K562 (cell line): ENCODE measurements at regions not wholly inside any gene's neighbourhood (a gene's known extent, or its start where the extent isn't known, plus 50 kb on each side); places are given as distances from the start of the nearest gene placed in this dataset.

Source experiments
- ATAC-seq: fragments of 200-7000 bp; cut with Tn5 transposase; 3 replicates; pipeline ENCODE4 v1.9.1; 2020; ENCODE audit warnings: moderate library complexity
- BruUV-seq: library from RNA; stranded (reverse); fragments of 400-500 nt; replicated peaks from 2 replicates; lab custom pipeline; 2021; lab: Mats Ljungman, UMichigan
- CTCF ChIA-PET: fragments of 300-600 bp; formaldehyde crosslinking; extraction: SDS; loops from one replicate; lab custom pipeline; 2021; ENCODE audit warnings: low intra/inter-chr PET ratio; lab: Yijun Ruan, JAX
- POLR2A ChIA-PET: fragments of 300-600, 350-650 bp; sonication (Branson Sonifier 250); formaldehyde crosslinking; extraction: SDS; loops from one replicate; lab custom pipeline; 2021; ENCODE audit warnings: antibody characterized with exemption, inconsistent platforms; lab: Yijun Ruan, JAX
- DNase-seq, 4 experiments: peaks; one replicate each; pipeline versions ENCODE4 v3.0.0 to v3.0.0-alpha.2; 2011 to 2018; ENCODE audit warnings: low spot score in 3 of 4, mixed read lengths in 3 of 4; ENCODE audit errors: extremely low read depth in 1 of 4
- FAIRE-seq: peaks from 2 replicates; lab custom pipeline; 2011; peaks lifted over from hg19 to GRCh38; lab: Jason Lieb, UNC
- H2AFZ ChIP-seq: 2 replicates; pipeline ENCODE4 v1.6.0; 2011; ENCODE audit warnings: low read depth, low read length, control low read depth, inconsistent platforms
- H3K27ac ChIP-seq: fragments of 200-600 bp; 3 replicates; pipeline ENCODE4 v1.8.0; 2011; ENCODE audit warnings: low read depth, mild to moderate bottlenecking, control low read depth, inconsistent platforms, low read length, moderate library complexity, mixed read lengths; ENCODE audit errors: extremely low read depth
- H3K27me3 ChIP-seq, 2 experiments: fragments of 300-600 bp in 1 of 2; 2 replicates in 1 of 2; 3 replicates in 1 of 2; pipeline versions ENCODE4 v1.6.0 to v1.8.0; 2011; ENCODE audit warnings: inconsistent platforms in 2 of 2, low read length in 2 of 2, mild to moderate bottlenecking in 1 of 2, mixed read lengths in 1 of 2, moderate library complexity in 1 of 2; ENCODE audit not compliant: control insufficient read depth in 2 of 2, insufficient read depth in 2 of 2
- H3K36me3 ChIP-seq: fragments of 300-600 bp; 3 replicates; pipeline ENCODE4 v1.8.0; 2011; ENCODE audit warnings: mild to moderate bottlenecking, low read length, inconsistent platforms; ENCODE audit not compliant: control insufficient read depth, insufficient read depth
- H3K4me1 ChIP-seq, 2 experiments: fragments of 200-600 bp in 1 of 2; replicated peaks in 1 of 2; 2 replicates in 1 of 2; 3 replicates in 1 of 2; pipeline versions ENCODE4 v1.5.1 to v1.8.0; 2011; ENCODE audit warnings: inconsistent platforms in 2 of 2, low read length in 2 of 2, mild to moderate bottlenecking in 1 of 2, mixed read lengths in 1 of 2, moderate library complexity in 1 of 2; ENCODE audit not compliant: control insufficient read depth in 2 of 2, insufficient read depth in 2 of 2
- H3K4me2 ChIP-seq: 2 replicates; pipeline ENCODE4 v1.6.1; 2011; ENCODE audit warnings: low read length, control low read depth, inconsistent platforms, mixed read lengths; ENCODE audit not compliant: insufficient read depth
- H3K4me3 ChIP-seq: fragments of 200-600 bp; sonication (generic), shearing (Covaris generic); 2 replicates; pipeline ENCODE4 v1.5.1; 2016; ENCODE audit warnings: control low read depth, inconsistent platforms
- H3K79me2 ChIP-seq: fragments of 200-600 bp; 3 replicates; pipeline ENCODE4 v1.8.0; 2011; ENCODE audit warnings: low read length, inconsistent platforms; ENCODE audit not compliant: control insufficient read depth, insufficient read depth
- H3K9ac ChIP-seq, 2 experiments: 2 replicates each; pipeline versions ENCODE4 v1.6.0 to v1.6.1; 2011; ENCODE audit warnings: low read depth in 2 of 2, low read length in 2 of 2, control low read depth in 1 of 2, inconsistent platforms in 1 of 2, mild to moderate bottlenecking in 1 of 2, mixed read lengths in 1 of 2; ENCODE audit not compliant: insufficient read depth in 1 of 2
- H3K9me1 ChIP-seq: one replicate; pipeline ENCODE4 v1.6.0; 2011; ENCODE audit warnings: inconsistent platforms, mild to moderate bottlenecking, low read length, moderate library complexity; ENCODE audit not compliant: control insufficient read depth, insufficient read depth
- H3K9me3 ChIP-seq: replicated peaks from 2 replicates; pipeline ENCODE4 v1.5.1; 2011; ENCODE audit warnings: low read depth, low read length, inconsistent platforms; ENCODE audit not compliant: control insufficient read depth, insufficient read depth
- H4K20me1 ChIP-seq: replicated peaks from 2 replicates; pipeline ENCODE4 v1.6.1; 2011; ENCODE audit warnings: low read length, inconsistent platforms, mixed read lengths; ENCODE audit not compliant: control insufficient read depth, insufficient read depth
- ARID1B ChIP-seq: fragments of 450-650 bp; IDR thresholded peaks from 2 replicates; pipeline ENCODE4 v1.6.1; 2016; ENCODE audit warnings: antibody characterized with exemption, mild to moderate bottlenecking, inconsistent platforms
- C11orf30 ChIP-seq: fragments of 450-650 bp; IDR thresholded peaks from 2 replicates; pipeline ENCODE4 v1.6.1; 2016; ENCODE audit warnings: low read depth, mild to moderate bottlenecking
- CBFA2T2 ChIP-seq: fragments of 450-650 bp; conservative IDR thresholded peaks from 2 replicates; pipeline ENCODE4 v1.6.1; 2017; ENCODE audit warnings: mild to moderate bottlenecking
- CBFA2T3 ChIP-seq: fragments of 450-650 bp; IDR thresholded peaks from 2 replicates; pipeline ENCODE4 v1.6.1; 2017
- EP300 ChIP-seq: IDR thresholded peaks from 2 replicates; pipeline ENCODE4 v1.6.1; 2012; ENCODE audit warnings: low read length, improper control_type of control experiment
- ERF ChIP-seq: fragments of 450-650 bp; formaldehyde crosslinking; IDR thresholded peaks from 2 replicates; pipeline ENCODE4 v1.4.0; 2020; ENCODE audit warnings: mild to moderate bottlenecking, mixed read lengths
- FOSL1 ChIP-seq: fragments of 200-800 bp; sonication (Bioruptor generic); conservative IDR thresholded peaks from 2 replicates; pipeline ENCODE4 v1.6.1; 2016; ENCODE audit warnings: missing genetic modification characterization, missing compliant biosample characterization
- HMBOX1 ChIP-seq: sonication (generic); IDR thresholded peaks from 2 replicates; pipeline ENCODE4 v1.6.1; 2016
- JUND ChIP-seq, 2 experiments: IDR thresholded peaks; 2 replicates in 1 of 2; 3 replicates in 1 of 2; pipeline ENCODE4 v1.6.1; 2011; ENCODE audit warnings: borderline replicate concordance in 2 of 2, low read depth in 2 of 2, low read length in 2 of 2, improper control_type of control experiment in 1 of 2, missing biosample characterization in 1 of 2, missing genetic modification characterization in 1 of 2, missing genetic modification reagents in 1 of 2
- KLF1 ChIP-seq: fragments of 450-650 bp; IDR thresholded peaks from 2 replicates; pipeline ENCODE4 v1.6.1; 2016; ENCODE audit warnings: missing genetic modification characterization, missing compliant biosample characterization
- MAFG ChIP-seq: fragments of 450-650 bp; conservative IDR thresholded peaks from 2 replicates; pipeline ENCODE4 v1.6.1; 2016; ENCODE audit warnings: missing genetic modification characterization, missing compliant biosample characterization
- MECOM ChIP-seq: fragments of 250-450 bp; sonication (Bioruptor Pico); IDR thresholded peaks from 2 replicates; pipeline ENCODE4 v1.8.0; 2022; ENCODE audit warnings: inconsistent platforms
- POLR2B ChIP-seq: fragments of 450-650 bp; IDR thresholded peaks from 2 replicates; pipeline ENCODE4 v1.6.1; 2018; ENCODE audit warnings: low read depth; ENCODE audit not compliant: partially characterized antibody
- RBBP5 ChIP-seq: fragments of 200-600 bp; sonication (generic); IDR thresholded peaks from 2 replicates; pipeline ENCODE4 v1.6.1; 2012; ENCODE audit warnings: borderline replicate concordance, mild to moderate bottlenecking, low read length, control low read depth, inconsistent platforms; ENCODE audit not compliant: insufficient read depth, poor library complexity, severe bottlenecking
- RCOR1 ChIP-seq, 2 experiments: IDR thresholded peaks; 2 replicates each; pipeline ENCODE4 v1.6.1; 2012; ENCODE audit warnings: low read depth in 2 of 2, low read length in 2 of 2, borderline replicate concordance in 1 of 2, improper control_type of control experiment in 1 of 2
- RFX7 ChIP-seq: fragments of 250-450 bp; sonication (Bioruptor Pico); IDR thresholded peaks from 2 replicates; pipeline ENCODE4 v1.5.1; 2021; ENCODE audit warnings: mild to moderate bottlenecking
- SOX6 ChIP-seq: fragments of 450-650 bp; IDR thresholded peaks from 2 replicates; pipeline ENCODE4 v1.6.1; 2014; ENCODE audit warnings: mild to moderate bottlenecking
- ZNF175 ChIP-seq: fragments of 200-800 bp; sonication (Bioruptor generic); IDR thresholded peaks from 2 replicates; pipeline ENCODE4 v1.6.1; 2016; ENCODE audit warnings: low read depth, mild to moderate bottlenecking, missing genetic modification characterization, missing compliant biosample characterization
- ZNF77 ChIP-seq: fragments of 250-450 bp; sonication (Bioruptor Pico); IDR thresholded peaks from 2 replicates; pipeline ENCODE4 v1.5.0; 2020
- ZSCAN32 ChIP-seq: fragments of 450-650 bp; formaldehyde crosslinking; IDR thresholded peaks from 2 replicates; pipeline ENCODE4 v1.4.0; 2020; ENCODE audit warnings: mild to moderate bottlenecking, moderate library complexity
- WGBS: fragments of 100-300 bp; shearing (Covaris generic); methylation state at CpG from one replicate; pipeline ENCODE4 v1.1.6; 2016; ENCODE audit warnings: low coverage, mixed read lengths; ENCODE audit not compliant: insufficient coverage; ENCODE audit errors: missing lambda C conversion rate; 5-methylcytosine and 5-hydroxymethylcytosine counted together
- in situ Hi-C: fragments of 300-500 bp; cut with MboI; formaldehyde crosslinking; loops from 4 replicates; pipeline ENCODE4 v1.15.0; 2018; ENCODE audit warnings: inconsistent platforms, mixed read lengths
- intact Hi-C: fragments of 100-400 bp; cut with micrococcal nuclease; formaldehyde crosslinking; loops from 2 replicates; pipeline ENCODE4 v1.14.2; 2022
- TF ChIP-seq, protein P1 (sequence below), 2 experiments: fragments of 450-650 bp in 1 of 2; sonication (generic) in 1 of 2; formaldehyde crosslinking in 1 of 2; IDR thresholded peaks in 1 of 2; conservative IDR thresholded peaks in 1 of 2; 2 replicates each; pipeline versions ENCODE4 v1.6.1 to v1.8.1; 2016 to 2023; ENCODE audit warnings: mild to moderate bottlenecking in 2 of 2, moderate library complexity in 2 of 2, inconsistent platforms in 1 of 2, missing genetic modification reagents in 1 of 2

- DNase-seq (peak in 1 of 4 experiments; percentile 49), FAIRE-seq (no peak), ATAC-seq (peak; percentile 61)
- peaks cover 3 to 4% of the 10 kb centered on the region in 2 experiments; a peak in 4 of 5 replicates for H3K4me1 ChIP-seq
- H3K79me2 ChIP-seq: no peaks in the 10 kb centered on the region
- no peaks in the 10 kb centered on the region for H3K36me3 ChIP-seq
- no peaks in the 10 kb centered on the region; a peak in 1 of 5 replicates for H3K27me3 ChIP-seq
- H3K9me3 ChIP-seq: no peaks in the 10 kb centered on the region
- ChIA-PET CTCF (no interaction called here), POLR2A (no interaction called here)
- H3K27ac ChIP-seq: no peak overlapping the region
- WGBS: 5% methylated on average over 6 of the region's 6 CpGs
- no peak overlapping the region for H3K4me3 ChIP-seq
- H2AFZ ChIP-seq: no peak overlapping the region
- H3K9ac ChIP-seq: no peak overlapping the region
- intact Hi-C loops (loop anchor here (5.0 kb wide), 1 partner anchor 478 kb away; no protein-coding TSS in a partner anchor), in situ Hi-C loops (no loop called here)
- no TSS peak for BruUV-seq
- H3K9me1 ChIP-seq: no peaks in the 10 kb centered on the region
- H3K4me2 ChIP-seq: no peak overlapping the region
- no peaks in the 10 kb centered on the region for H4K20me1 ChIP-seq
- TF ChIP-seq HMBOX1 (0 out of 2 replicates have a peak, but pooled peaks have one; percentile 23), ERF (CRISPR knock-in tag) (no peak), CBFA2T3 (peak; percentile 41), ZSCAN32 (CRISPR knock-in tag) (peak; percentile 80; the same call in 1 of the 2 replicates), ZNF175 (0 out of 2 replicates have a peak, but pooled peaks have one; percentile 65), SOX6 (0 out of 2 replicates have a peak, but pooled peaks have one; percentile 23), EP300 (0 out of 2 replicates have a peak, but pooled peaks have one; percentile 10), RFX7 (CRISPR knock-in tag) (no peak), MAFG (tag) (peak; percentile 73), KLF1 (tag) (no peak), JUND (IDR thresholded peaks at IDR 0.05; ENCODE audit: borderline replicate concordance, low read depth, low read length) (peak; percentile 72; the same call in 1 of the 2 replicates), JUND (tag; IDR thresholded peaks at IDR 0.05; ENCODE audit: borderline replicate concordance, low read depth, low read length) (peak; percentile 79; the same call in 2 of the 3 replicates), POLR2B (no peak), FOSL1 (peak; percentile 86), ZNF77 (CRISPR knock-in tag) (no peak), RCOR1 (IDR thresholded peaks at IDR 0.05; ENCODE audit: borderline replicate concordance in 1 of 2, low read depth in 2 of 2, low read length in 2 of 2) (peak in 1 of 2 experiments; percentile 85; a peak in 2 of 4 replicates), C11orf30 (peak; percentile 33; the same call in 1 of the 2 replicates), CBFA2T2 (peak; percentile 20; the same call in 1 of the 2 replicates), RBBP5 (no peak), ARID1B (peak; percentile 49; the same call in 1 of the 2 replicates), MECOM (CRISPR knock-in tag) (peak; percentile 95)
- TF ChIP-seq, protein P1, sequence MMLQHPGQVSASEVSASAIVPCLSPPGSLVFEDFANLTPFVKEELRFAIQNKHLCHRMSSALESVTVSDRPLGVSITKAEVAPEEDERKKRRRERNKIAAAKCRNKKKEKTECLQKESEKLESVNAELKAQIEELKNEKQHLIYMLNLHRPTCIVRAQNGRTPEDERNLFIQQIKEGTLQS (IDR thresholded peaks at IDR 0.05): peak; percentile 65; the same call in 1 of the 2 replicates
- TF ChIP-seq, protein P1 (CRISPR knock-in tag; conservative IDR thresholded peaks at IDR 0.05): no peak
Observed at GRCh38 chr11:86874304-86875056, 74.1 kb downstream of the PRSS23 start.
